ENCODE measurements at regions not wholly inside any gene's neighbourhood (a gene's known extent, or its start where the extent isn't known, plus 50 kb on each side); places are given as distances from the start of the nearest gene placed in this dataset.
"Not testable (repeated sequence)": the region's sequence is repeated elsewhere in the genome, so short reads cannot be mapped to it uniquely, and the experiment has no call there.

GRCh38 chrX:40949071-40949470 lies 136.2 kb upstream of the USP9X start:
- DNase-seq (ENCODE audit: low read depth) = no peak

- no peak for DNase-seq (ENCODE audit: low read depth)
Measured at GRCh38 chrX:40950546-40950945, 134.7 kb upstream of the USP9X start.

- not testable (repeated sequence) for DNase-seq (ENCODE audit: low read depth)
Measured at GRCh38 chrX:40951407-40951806, 133.8 kb upstream of the USP9X start.

DNA sequence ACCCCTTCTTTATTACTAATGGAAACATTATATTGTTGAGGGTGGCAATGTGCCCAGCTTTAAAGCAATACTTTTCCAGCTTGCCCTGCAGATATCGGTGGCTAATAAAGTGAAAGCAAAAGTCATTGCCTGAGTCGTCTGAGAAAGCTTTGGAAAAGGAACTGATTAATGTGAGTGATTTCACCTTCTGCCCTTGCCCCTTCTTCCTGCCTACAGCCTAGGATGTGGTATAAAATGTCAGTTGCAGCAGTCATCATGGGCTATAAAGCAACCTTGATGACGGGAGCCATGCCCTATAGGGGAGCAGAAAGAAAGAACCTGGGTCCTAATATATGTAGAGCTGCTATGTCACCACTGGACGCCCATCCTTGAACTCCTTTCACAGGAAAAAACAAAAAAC lies 132.4 kb upstream of the USP9X start:
- no peak for DNase-seq (ENCODE audit: low read depth)

DNA sequence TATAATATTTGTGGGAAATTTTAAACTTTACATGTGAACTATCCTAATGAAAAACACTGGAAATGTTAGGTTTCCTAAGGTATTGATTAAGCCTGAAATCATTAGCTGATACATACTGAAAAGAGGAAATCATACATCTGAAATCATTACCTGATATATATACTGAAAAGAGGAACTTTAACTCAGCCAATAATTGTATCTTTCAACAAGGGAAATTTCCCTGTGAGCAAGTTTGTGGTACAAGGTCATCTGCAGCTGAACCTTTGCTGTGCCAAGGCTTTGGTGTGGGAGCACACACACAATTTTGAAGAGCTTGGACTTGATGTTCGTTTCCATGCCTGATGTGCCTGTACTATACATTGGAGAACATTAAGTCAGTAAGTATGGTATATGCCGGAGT lies 131.9 kb upstream of the USP9X start:
- no peak for DNase-seq (ENCODE audit: low read depth)

GRCh38 chrX:40960041-40960440 lies 125.2 kb upstream of the USP9X start:
- DNase-seq (ENCODE audit: low read depth) = no peak

GRCh38 chrX:40962793-40963407 lies 122.3 kb upstream of the USP9X start:
- DNase-seq (ENCODE audit: low read depth) = no peak

DNA sequence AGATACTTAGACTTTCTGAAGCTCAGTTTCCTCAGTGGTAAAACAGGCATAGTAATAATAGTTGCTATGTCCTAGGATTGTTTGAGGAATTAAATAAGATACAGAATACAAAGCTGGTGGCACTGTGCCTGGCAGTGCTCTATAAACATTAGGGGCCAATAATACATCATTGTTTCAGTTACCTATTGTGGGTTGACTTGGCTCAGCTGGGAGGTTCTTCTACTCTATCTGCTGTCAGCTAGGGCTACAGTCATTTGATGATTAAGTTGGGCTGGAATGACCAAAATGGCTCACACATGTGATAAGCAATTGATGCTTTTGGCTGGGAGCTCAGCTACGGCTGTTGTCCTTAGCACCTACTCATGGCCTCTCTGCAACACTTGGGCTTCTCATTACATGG lies 121.2 kb upstream of the USP9X start:
- no peak for DNase-seq (ENCODE audit: low read depth)

GRCh38 chrX:40964633-40965586 lies 120.3 kb upstream of the USP9X start:
- no peak for DNase-seq (ENCODE audit: low read depth)

- DNase-seq (ENCODE audit: low read depth) = no peak
Measured at GRCh38 chrX:40966213-40966820, 118.9 kb upstream of the USP9X start.

DNA sequence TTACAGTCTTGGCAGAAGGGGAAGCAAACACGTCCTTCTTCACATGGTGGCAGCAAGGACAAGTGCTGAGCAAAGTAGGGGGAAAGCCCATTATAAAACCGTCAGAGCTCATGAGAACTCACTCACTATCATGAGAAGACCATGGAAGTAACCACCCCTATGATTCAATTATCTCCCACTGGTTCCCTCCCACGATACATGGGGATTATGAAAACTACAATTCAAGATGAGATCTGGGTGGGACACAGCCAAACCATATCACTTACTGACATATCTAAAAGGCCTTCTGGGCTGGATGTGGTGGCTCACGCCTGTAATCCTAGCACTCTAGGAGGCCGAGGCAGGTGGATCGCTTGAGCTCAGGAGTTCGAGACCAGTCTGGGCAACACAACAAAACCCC lies 117.1 kb upstream of the USP9X start:
- no peak for DNase-seq (ENCODE audit: low read depth)

- DNase-seq (ENCODE audit: low read depth) = no peak
Measured at GRCh38 chrX:40971736-40972135, 113.5 kb upstream of the USP9X start.

DNA sequence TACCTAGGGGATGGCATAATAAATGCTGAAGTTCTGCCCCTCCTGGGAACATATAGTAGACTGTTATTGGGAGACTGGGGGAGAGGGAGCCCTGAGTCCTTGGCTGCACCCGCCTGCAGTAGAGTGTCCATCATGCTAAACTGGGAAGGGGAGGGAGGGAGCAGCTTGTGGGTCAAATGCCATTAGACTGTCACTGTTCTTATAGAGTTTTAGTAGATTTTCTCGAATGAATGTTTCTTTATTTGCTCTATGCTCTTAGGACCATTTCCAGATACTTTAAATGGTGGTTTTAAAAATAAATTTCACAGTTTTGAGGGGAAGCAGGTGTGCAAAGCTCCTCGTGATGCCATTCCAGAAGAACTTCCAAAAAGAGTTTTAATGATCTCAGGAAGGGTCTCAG lies 111.6 kb upstream of the USP9X start:
- DNase-seq (ENCODE audit: low read depth) = no peak

- no peak for DNase-seq (ENCODE audit: low read depth)
Measured at GRCh38 chrX:40975951-40976350, 109.3 kb upstream of the USP9X start.

- no peak for DNase-seq (ENCODE audit: low read depth)
Measured at GRCh38 chrX:40976981-40977380, 108.3 kb upstream of the USP9X start.

DNA sequence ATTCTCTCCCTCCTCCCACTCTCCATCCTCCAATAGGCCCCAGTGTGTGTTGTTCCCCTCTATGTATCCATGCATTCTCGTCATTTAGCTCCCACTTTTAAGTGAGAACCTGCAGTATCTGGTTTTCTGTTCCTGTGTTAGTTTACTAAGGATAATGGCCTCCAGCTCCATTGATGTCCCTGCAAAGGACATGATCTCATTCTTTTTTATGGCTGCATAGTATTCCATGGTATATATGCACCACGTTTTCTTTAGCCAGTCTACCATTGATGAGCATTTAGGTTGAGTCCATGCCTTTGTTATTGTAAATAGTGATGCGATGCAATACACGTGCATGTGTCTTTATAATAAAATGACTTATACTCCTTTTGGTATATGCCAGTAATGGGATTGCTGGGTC lies 100.3 kb upstream of the USP9X start:
- DNase-seq (ENCODE audit: low read depth) = no peak

DNA sequence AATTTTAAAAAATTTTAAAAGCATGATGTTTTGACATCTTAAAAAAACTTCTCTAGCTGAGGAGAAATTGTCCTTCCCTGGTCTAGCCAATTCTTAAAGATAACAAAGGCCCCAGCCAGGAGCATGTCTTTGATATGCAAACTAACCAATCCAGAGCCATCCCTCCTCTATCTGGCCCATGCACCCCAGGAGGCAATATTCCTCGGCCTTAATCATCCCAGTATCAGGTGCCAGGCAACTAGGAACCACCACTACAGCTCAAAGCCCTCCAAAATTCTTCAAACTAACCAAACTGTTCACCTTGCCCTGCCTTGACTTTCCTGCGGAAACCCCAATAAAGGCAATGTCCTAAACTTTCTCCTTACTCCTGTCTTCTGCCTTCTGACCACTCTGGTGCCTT lies 97.8 kb upstream of the USP9X start:
- DNase-seq (ENCODE audit: low read depth) = no peak

GRCh38 chrX:40988100-40988499 lies 97.1 kb upstream of the USP9X start:
- DNase-seq (ENCODE audit: low read depth) = no peak

- not testable (repeated sequence) for DNase-seq (ENCODE audit: low read depth)
Measured at GRCh38 chrX:40993395-40993794, 91.8 kb upstream of the USP9X start.

DNA sequence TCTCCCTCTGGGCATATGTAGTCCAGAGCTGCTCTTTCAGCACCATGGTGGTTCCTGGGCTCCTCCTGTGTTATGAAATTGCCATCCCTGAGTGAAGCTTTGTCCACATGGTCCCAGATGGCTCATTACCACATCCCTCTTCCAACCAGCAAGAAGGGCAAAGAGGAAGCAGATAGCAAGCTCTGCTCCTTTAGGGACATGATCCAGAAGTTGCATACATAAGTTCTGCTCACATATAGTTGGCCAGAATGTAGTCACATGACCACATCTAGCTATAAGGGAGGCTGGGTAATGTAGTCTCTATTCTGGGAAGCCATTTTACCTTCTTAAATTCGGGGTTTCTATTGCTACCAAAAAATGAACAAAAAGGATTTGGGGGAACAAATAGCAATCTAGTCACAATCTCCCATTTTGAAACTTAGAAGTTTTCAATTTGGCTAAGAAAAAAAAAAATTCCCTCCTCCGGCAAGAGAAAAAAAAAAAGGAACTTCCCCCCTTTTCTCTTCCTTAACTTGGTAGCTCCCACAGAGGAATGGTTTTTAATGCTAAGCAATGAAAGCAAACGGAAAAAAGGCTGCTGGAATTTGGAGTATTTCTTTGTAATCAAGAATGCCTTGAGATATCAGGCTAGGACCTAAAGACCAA lies 88.2 kb upstream of the USP9X start:
- peak; percentile 24 for DNase-seq (ENCODE audit: low read depth)

GRCh38 chrX:40998123-40998522 lies 87.1 kb upstream of the USP9X start:
- no peak for DNase-seq (ENCODE audit: low read depth)

- no peak for DNase-seq (ENCODE audit: low read depth)
Measured at GRCh38 chrX:41001327-41001726, 83.9 kb upstream of the USP9X start.

DNA sequence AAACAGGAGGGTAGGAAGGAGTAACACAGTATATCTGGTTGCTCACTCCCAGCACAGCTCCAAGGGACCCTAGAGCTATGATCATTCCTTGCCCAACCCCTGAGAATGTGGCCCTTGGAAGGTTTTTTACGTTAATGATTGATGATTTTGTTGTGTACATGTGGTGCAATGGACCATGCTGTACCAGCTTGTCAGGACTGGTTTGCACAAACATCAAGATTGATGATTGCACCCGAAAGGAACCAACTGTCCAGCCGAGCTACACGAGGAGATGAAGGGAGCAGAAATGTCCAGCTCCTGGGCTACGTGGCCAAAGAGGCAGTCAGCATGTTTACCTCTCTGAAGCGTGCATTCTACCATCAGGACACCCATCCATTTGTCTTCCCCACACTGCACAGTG lies 83.2 kb upstream of the USP9X start:
- DNase-seq (ENCODE audit: low read depth) = no peak
